ENCODE measurements at regions not wholly inside any gene's neighbourhood (a gene's known extent, or its start where the extent isn't known, plus 50 kb on each side); places are given as distances from the start of the nearest gene placed in this dataset.

DNA sequence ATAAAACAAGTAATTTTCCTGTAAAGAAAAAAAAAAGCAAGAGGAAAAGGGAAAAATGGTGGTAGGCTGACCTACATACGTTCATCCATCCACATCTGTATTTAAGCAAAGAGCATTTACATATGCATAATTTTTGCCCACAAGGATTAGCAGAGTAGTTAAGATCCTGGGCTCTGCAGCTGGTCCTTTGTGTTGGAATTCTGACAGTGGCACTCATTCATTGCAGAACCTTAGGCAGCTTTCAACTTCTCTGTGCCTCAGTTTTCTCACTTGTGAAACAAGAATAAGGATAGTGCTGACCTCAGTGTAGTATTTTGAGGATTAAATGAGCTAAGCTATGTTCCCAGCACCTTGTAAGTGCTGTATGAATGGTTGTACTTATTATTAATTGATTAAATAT is 211.3 kb downstream of the ARL4C start:
- H4K20me1 ChIP-seq (ENCODE audit: insufficient read depth, low read length), result no peaks in the 10 kb centered on the region
- no peaks in the 10 kb centered on the region for H3K9me3 ChIP-seq (ENCODE audit: low read length)
- no peak overlapping the region for H3K27ac ChIP-seq (ENCODE audit: low read depth, low read length, poor library complexity, severe bottlenecking)
- no peak overlapping the region for H2AFZ ChIP-seq (ENCODE audit: low read length)
- no peaks in the 10 kb centered on the region for H3K9me2 ChIP-seq (ENCODE audit: low read depth, low read length)
- TF ChIP-seq, protein P1, sequence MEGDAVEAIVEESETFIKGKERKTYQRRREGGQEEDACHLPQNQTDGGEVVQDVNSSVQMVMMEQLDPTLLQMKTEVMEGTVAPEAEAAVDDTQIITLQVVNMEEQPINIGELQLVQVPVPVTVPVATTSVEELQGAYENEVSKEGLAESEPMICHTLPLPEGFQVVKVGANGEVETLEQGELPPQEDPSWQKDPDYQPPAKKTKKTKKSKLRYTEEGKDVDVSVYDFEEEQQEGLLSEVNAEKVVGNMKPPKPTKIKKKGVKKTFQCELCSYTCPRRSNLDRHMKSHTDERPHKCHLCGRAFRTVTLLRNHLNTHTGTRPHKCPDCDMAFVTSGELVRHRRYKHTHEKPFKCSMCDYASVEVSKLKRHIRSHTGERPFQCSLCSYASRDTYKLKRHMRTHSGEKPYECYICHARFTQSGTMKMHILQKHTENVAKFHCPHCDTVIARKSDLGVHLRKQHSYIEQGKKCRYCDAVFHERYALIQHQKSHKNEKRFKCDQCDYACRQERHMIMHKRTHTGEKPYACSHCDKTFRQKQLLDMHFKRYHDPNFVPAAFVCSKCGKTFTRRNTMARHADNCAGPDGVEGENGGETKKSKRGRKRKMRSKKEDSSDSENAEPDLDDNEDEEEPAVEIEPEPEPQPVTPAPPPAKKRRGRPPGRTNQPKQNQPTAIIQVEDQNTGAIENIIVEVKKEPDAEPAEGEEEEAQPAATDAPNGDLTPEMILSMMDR (IDR thresholded peaks at IDR 0.05; ENCODE audit: low read length), result no peak
- no peak for TF ChIP-seq EZH2 (IDR thresholded peaks at IDR 0.05; ENCODE audit: borderline replicate concordance, low read length)
- H3K79me2 ChIP-seq (ENCODE audit: insufficient read depth, low read length), result no peaks in the 10 kb centered on the region
- H3K4me2 ChIP-seq (ENCODE audit: low read length), result no peak overlapping the region
- H3K4me1 ChIP-seq (ENCODE audit: insufficient read depth, low read length, severe bottlenecking), result peaks cover 15% of the 10 kb centered on the region
- no peak overlapping the region for H3K4me3 ChIP-seq (ENCODE audit: low read depth, low read length, poor library complexity, severe bottlenecking)
- H3K9ac ChIP-seq (ENCODE audit: low read length), result no peak overlapping the region
- H3F3A ChIP-seq (ENCODE audit: insufficient read depth, low read length), result no peaks in the 10 kb centered on the region
- no peaks in the 10 kb centered on the region for H3K36me3 ChIP-seq (ENCODE audit: insufficient read depth, low read length)
- H3K27me3 ChIP-seq (ENCODE audit: insufficient read depth, low read length), result no peaks in the 10 kb centered on the region

DNA sequence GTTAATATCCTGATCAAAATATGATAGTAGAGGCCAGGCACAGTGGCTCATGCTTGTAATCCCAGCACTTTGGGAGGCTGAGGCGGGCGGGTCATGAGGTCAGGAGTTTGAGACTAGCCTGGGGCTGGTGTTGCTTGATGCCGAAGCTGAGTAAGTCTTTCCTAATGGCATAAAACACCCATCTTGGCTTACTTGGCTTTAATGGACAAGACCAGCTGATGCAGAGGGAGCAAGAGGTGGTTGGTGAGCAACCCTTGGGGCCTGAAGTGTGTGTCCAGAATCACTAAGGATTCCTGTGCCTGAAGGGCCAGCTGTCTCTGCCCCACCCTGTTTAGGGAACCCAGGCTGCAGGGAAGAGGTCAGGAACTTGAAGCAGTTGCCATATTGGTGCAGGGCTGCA is 217.2 kb downstream of the ARL4C start:
- Histone ChIP-seq H3K79me2 (ENCODE audit: insufficient read depth, low read length) (no peaks in the 10 kb centered on the region), H3K9me3 (ENCODE audit: low read length) (no peaks in the 10 kb centered on the region), H4K20me1 (ENCODE audit: insufficient read depth, low read length) (no peaks in the 10 kb centered on the region), H3K4me3 (ENCODE audit: low read depth, low read length, poor library complexity, severe bottlenecking) (no peak overlapping the region), H3K9ac (ENCODE audit: low read length) (no peak overlapping the region), H3F3A (ENCODE audit: insufficient read depth, low read length) (no peaks in the 10 kb centered on the region), H3K27me3 (ENCODE audit: insufficient read depth, low read length) (no peaks in the 10 kb centered on the region), H2AFZ (ENCODE audit: low read length) (no peak overlapping the region), H3K4me1 (ENCODE audit: insufficient read depth, low read length, severe bottlenecking) (no peaks in the 10 kb centered on the region), H3K9me2 (ENCODE audit: low read depth, low read length) (no peaks in the 10 kb centered on the region), H3K36me3 (ENCODE audit: insufficient read depth, low read length) (no peaks in the 10 kb centered on the region), H3K4me2 (ENCODE audit: low read length) (no peak overlapping the region), H3K27ac (ENCODE audit: low read depth, low read length, poor library complexity, severe bottlenecking) (no peak overlapping the region)
- TF ChIP-seq, protein P1 (IDR thresholded peaks at IDR 0.05; ENCODE audit: low read length), result no peak
- no peak for TF ChIP-seq EZH2 (IDR thresholded peaks at IDR 0.05; ENCODE audit: borderline replicate concordance, low read length)

DNA sequence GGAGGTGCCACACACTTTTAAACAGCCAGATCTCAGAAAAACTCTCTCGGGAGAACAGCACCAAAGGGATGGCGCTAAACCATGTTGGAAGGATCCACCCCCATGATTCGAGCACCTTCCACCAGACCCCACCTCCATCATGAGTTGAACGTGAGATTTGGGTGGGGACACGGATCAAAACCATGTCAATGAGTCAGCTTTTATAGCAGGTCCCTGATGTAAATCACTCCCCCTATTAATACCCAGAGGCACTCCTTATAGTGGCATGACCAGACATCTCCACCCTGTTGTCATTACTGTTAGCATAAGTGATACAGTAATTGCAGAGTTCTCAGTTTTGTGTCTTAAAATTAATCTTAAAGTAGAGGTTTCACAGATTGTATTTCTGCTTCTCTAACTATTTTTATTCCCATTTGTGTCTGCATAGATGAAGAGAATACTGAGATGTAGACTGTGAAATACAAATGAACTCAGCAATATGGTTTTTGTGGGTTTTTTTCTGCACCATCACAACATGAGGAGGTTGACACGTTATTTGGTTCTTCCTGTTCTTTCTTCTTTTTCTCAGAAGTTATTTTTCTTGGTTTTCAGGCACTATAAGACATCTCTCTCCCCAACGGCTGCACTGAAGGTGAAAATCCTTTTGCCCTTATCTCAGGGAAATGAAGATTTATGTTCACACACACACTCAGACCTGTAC is 218.2 kb downstream of the ARL4C start:
- no peaks in the 10 kb centered on the region for H3K9me2 ChIP-seq (ENCODE audit: low read depth, low read length)
- H3K9ac ChIP-seq (ENCODE audit: low read length), result no peak overlapping the region
- H3K79me2 ChIP-seq (ENCODE audit: insufficient read depth, low read length), result no peaks in the 10 kb centered on the region
- no peak overlapping the region for H3K4me3 ChIP-seq (ENCODE audit: low read depth, low read length, poor library complexity, severe bottlenecking)
- no peaks in the 10 kb centered on the region for H4K20me1 ChIP-seq (ENCODE audit: insufficient read depth, low read length)
- no peaks in the 10 kb centered on the region for H3K27me3 ChIP-seq (ENCODE audit: insufficient read depth, low read length)
- TF ChIP-seq, protein P1 (IDR thresholded peaks at IDR 0.05; ENCODE audit: low read length), result no peak
- H3K27ac ChIP-seq (ENCODE audit: low read depth, low read length, poor library complexity, severe bottlenecking), result no peak overlapping the region
- H3F3A ChIP-seq (ENCODE audit: insufficient read depth, low read length), result no peaks in the 10 kb centered on the region
- H2AFZ ChIP-seq (ENCODE audit: low read length), result no peak overlapping the region
- no peaks in the 10 kb centered on the region for H3K9me3 ChIP-seq (ENCODE audit: low read length)
- no peak overlapping the region for H3K4me2 ChIP-seq (ENCODE audit: low read length)
- no peaks in the 10 kb centered on the region for H3K36me3 ChIP-seq (ENCODE audit: insufficient read depth, low read length)
- H3K4me1 ChIP-seq (ENCODE audit: insufficient read depth, low read length, severe bottlenecking), result no peaks in the 10 kb centered on the region
